H1 (cell line): ENCODE measurements at regions not wholly inside any gene's neighbourhood (a gene's known extent, or its start where the extent isn't known, plus 50 kb on each side); places are given as distances from the start of the nearest gene placed in this dataset.

Experiments
- EP300 ChIP-seq, 2 experiments: IDR thresholded peaks; 1 replicate in 1 of 2; 2 replicates in 1 of 2; pipeline ENCODE4 v1.6.1; 2011 to 2012; ENCODE audit warnings: low read depth in 2 of 2, low read length in 2 of 2, mild to moderate bottlenecking in 2 of 2, borderline replicate concordance in 1 of 2, inconsistent platforms in 1 of 2, moderate library complexity in 1 of 2
- KDM1A ChIP-seq: fragments of 200-600, 300-600 bp; sonication (generic); IDR thresholded peaks from 2 replicates; pipeline ENCODE4 v1.7.1; 2016; ENCODE audit warnings: mild to moderate bottlenecking, low read length, borderline replicate concordance
- POLR2A ChIP-seq, 2 experiments: IDR thresholded peaks; 1 replicate in 1 of 2; 2 replicates in 1 of 2; pipeline ENCODE4 v1.6.1; 2011; ENCODE audit warnings: low read depth in 2 of 2, low read length in 2 of 2, mild to moderate bottlenecking in 2 of 2; ENCODE audit errors: control extremely low read depth in 1 of 2
- POLR2AphosphoS5 ChIP-seq: IDR thresholded peaks from 2 replicates; pipeline ENCODE4 v1.6.1; 2011; ENCODE audit warnings: low read depth, low read length
- RNF2 ChIP-seq: fragments of 200-900, 300-1000 bp; sonication (generic); IDR thresholded peaks from 2 replicates; pipeline ENCODE4 v1.7.1; 2016; ENCODE audit warnings: borderline replicate concordance, low read depth, mild to moderate bottlenecking, antibody characterized with exemption, low read length; ENCODE audit not compliant: poor library complexity, severe bottlenecking; ENCODE audit errors: missing control alignments
- TF ChIP-seq, protein P1 (sequence below), 3 experiments: IDR thresholded peaks; 1 replicate in 2 of 3; 2 replicates in 1 of 3; pipeline versions ENCODE4 v1.5.1 to v1.6.1; 2011; ENCODE audit warnings: low read length in 3 of 3, mild to moderate bottlenecking in 3 of 3, inconsistent platforms in 2 of 3, low read depth in 1 of 3, moderate library complexity in 1 of 3; ENCODE audit not compliant: insufficient read depth in 1 of 3; ENCODE audit errors: control extremely low read depth in 1 of 3

GRCh38 chr7:130877991-130878305 lies 143.9 kb upstream of the KLF14 start:
- TF ChIP-seq POLR2A (IDR thresholded peaks at IDR 0.05; ENCODE audit: control extremely low read depth in 1 of 2, low read depth in 2 of 2, low read length in 2 of 2) (no peak), EP300 (IDR thresholded peaks at IDR 0.05; ENCODE audit: borderline replicate concordance in 1 of 2, low read depth in 2 of 2, low read length in 2 of 2) (no peak), RNF2 (no peak), POLR2AphosphoS5 (no peak), KDM1A (no peak)
- TF ChIP-seq, protein P1, sequence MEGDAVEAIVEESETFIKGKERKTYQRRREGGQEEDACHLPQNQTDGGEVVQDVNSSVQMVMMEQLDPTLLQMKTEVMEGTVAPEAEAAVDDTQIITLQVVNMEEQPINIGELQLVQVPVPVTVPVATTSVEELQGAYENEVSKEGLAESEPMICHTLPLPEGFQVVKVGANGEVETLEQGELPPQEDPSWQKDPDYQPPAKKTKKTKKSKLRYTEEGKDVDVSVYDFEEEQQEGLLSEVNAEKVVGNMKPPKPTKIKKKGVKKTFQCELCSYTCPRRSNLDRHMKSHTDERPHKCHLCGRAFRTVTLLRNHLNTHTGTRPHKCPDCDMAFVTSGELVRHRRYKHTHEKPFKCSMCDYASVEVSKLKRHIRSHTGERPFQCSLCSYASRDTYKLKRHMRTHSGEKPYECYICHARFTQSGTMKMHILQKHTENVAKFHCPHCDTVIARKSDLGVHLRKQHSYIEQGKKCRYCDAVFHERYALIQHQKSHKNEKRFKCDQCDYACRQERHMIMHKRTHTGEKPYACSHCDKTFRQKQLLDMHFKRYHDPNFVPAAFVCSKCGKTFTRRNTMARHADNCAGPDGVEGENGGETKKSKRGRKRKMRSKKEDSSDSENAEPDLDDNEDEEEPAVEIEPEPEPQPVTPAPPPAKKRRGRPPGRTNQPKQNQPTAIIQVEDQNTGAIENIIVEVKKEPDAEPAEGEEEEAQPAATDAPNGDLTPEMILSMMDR (IDR thresholded peaks at IDR 0.05; ENCODE audit: control extremely low read depth in 1 of 3, insufficient read depth in 1 of 3, low read depth in 1 of 3, low read length in 3 of 3): no peak
